Upper lobe of left lung (tissue), 6 donors: ENCODE measurements at regions not wholly inside any gene's neighbourhood (a gene's known extent, or its start where the extent isn't known, plus 50 kb on each side); places are given as distances from the start of the nearest gene placed in this dataset.

Experiments used
- ATAC-seq, 2 donors: fragments of 200-7000 bp; cut with Tn5 transposase; one replicate each; pipeline ENCODE4 v1.9.1; 2022; ENCODE audit warnings: mild to moderate bottlenecking in 2 of 2, moderate library complexity in 2 of 2; ENCODE audit not compliant: low FRiP score in 2 of 2
- DNase-seq, 2 donors: peaks; one replicate each; pipeline ENCODE4 v3.0.0-alpha.2; 2019 to 2020
- H3K27ac ChIP-seq, 4 donors: fragments of 200-600 bp; sonication (generic); one replicate each; pipeline ENCODE4 v1.5.1; 2016 to 2019
- H3K27me3 ChIP-seq, 4 donors: fragments of 200-600 bp; sonication (generic); one replicate each; pipeline ENCODE4 v1.5.1; 2017 to 2019
- H3K36me3 ChIP-seq, 4 donors: fragments of 200-600 bp; sonication (generic); one replicate each; pipeline ENCODE4 v1.5.1; 2016 to 2019
- H3K4me1 ChIP-seq, 4 donors: fragments of 200-600 bp; sonication (generic); one replicate each; pipeline ENCODE4 v1.5.1; 2018 to 2019
- H3K4me3 ChIP-seq, 4 donors: fragments of 200-600 bp; sonication (generic); one replicate each; pipeline ENCODE4 v1.5.1; 2017 to 2019; ENCODE audit warnings: mild to moderate bottlenecking in 2 of 4, moderate library complexity in 1 of 4
- H3K9me3 ChIP-seq, 4 donors: fragments of 200-600 bp; sonication (generic); one replicate each; pipeline ENCODE4 v1.5.1; 2018 to 2019
- EP300 ChIP-seq, 4 donors: sonication (generic); formaldehyde crosslinking; IDR thresholded peaks; one replicate each; pipeline ENCODE4 v1.5.1; 2017; ENCODE audit warnings: antibody characterized with exemption in 4 of 4, control low read depth in 2 of 4
- POLR2A ChIP-seq, 4 donors: fragments of 450-650 bp; IDR thresholded peaks; one replicate each; pipeline ENCODE4 v1.5.1; 2016 to 2017; ENCODE audit warnings: antibody characterized with exemption in 4 of 4, mild to moderate bottlenecking in 2 of 4
- POLR2AphosphoS5 ChIP-seq, 2 donors: sonication (generic); formaldehyde crosslinking; IDR thresholded peaks; one replicate each; pipeline ENCODE4 v1.5.1; 2017; ENCODE audit warnings: antibody characterized with exemption in 2 of 2
- WGBS, 2 donors: methylation state at CpG; one replicate each; pipeline ENCODE4 v1.1.5; 2017 to 2018; 5-methylcytosine and 5-hydroxymethylcytosine counted together
- TF ChIP-seq, protein P1 (sequence below), 6 experiments: fragments of 450-650 bp in 4 of 6; fragments of 200-600 bp in 2 of 6; sonication (generic) in 2 of 6; IDR thresholded peaks; one replicate each; pipeline ENCODE4 v1.5.1; 2016 to 2019; ENCODE audit warnings: antibody characterized with exemption in 6 of 6
- donor health status: DM: no; HTN: no; CAD: no; lungs with moderate emphysema.
- donor health status: DM: no; HTN: yes; CAD: no; lungs with severe emphysema.

DNA sequence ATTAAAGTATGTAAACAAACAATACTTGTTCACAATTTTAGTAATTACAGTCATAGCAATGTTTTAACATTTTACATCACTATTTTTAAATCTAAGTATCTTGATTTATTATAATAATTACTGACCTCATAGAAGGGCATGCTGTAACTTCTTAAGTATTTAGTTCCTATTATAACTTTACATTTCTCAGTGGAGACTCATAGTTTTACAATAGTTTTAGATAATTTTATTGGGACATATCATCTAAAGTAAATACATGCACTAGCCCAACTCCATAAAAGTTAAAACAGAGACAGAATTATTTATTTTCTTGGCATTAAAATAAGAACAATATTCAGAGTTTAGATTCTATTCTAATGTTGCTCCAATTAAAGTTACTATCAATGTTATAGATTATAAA lies 466.5 kb upstream of the BCHE start:
- no peaks in the 10 kb centered on the region for H3K9me3 ChIP-seq
- H3K27ac ChIP-seq: no peak overlapping the region
- TF ChIP-seq EP300 (IDR thresholded peaks at IDR 0.05): no peak
- TF ChIP-seq POLR2AphosphoS5 (IDR thresholded peaks at IDR 0.05): no peak
- ATAC-seq: no peak
- no peak for DNase-seq
- no peaks in the 10 kb centered on the region for H3K27me3 ChIP-seq
- no peaks in the 10 kb centered on the region for H3K36me3 ChIP-seq
- no peaks in the 10 kb centered on the region for H3K4me1 ChIP-seq
- H3K4me3 ChIP-seq: no peak overlapping the region

DNA sequence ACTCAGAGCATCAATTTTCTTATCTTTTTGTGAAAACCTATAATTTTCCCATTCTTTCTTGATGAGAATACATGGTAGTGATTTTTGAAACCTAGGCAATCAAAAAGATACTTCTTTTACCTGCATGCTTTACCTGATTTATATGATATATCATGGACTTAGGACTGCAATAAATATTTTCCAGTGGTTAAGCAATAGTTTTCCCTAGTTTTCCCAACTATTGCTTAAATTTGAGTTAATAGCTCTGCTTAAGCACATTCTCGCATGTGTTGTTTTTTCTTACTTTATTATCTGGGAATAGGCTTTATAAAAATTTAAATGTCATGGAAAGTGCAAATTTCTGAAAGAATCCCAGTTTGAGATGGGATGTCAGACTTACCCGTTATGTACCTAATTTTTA lies 465.1 kb upstream of the BCHE start:
- no peak for DNase-seq
- no peak for ATAC-seq
- Histone ChIP-seq H3K27me3 (no peaks in the 10 kb centered on the region), H3K27ac (no peak overlapping the region), H3K36me3 (no peaks in the 10 kb centered on the region), H3K9me3 (no peaks in the 10 kb centered on the region), H3K4me3 (no peak overlapping the region), H3K4me1 (no peaks in the 10 kb centered on the region)
- WGBS, 2 donors: 89 to 93% methylated on average over 2 of the region's 2 CpGs
- TF ChIP-seq POLR2A (IDR thresholded peaks at IDR 0.05) (no peak), POLR2AphosphoS5 (IDR thresholded peaks at IDR 0.05) (no peak), EP300 (IDR thresholded peaks at IDR 0.05) (no peak)
- TF ChIP-seq, protein P1, sequence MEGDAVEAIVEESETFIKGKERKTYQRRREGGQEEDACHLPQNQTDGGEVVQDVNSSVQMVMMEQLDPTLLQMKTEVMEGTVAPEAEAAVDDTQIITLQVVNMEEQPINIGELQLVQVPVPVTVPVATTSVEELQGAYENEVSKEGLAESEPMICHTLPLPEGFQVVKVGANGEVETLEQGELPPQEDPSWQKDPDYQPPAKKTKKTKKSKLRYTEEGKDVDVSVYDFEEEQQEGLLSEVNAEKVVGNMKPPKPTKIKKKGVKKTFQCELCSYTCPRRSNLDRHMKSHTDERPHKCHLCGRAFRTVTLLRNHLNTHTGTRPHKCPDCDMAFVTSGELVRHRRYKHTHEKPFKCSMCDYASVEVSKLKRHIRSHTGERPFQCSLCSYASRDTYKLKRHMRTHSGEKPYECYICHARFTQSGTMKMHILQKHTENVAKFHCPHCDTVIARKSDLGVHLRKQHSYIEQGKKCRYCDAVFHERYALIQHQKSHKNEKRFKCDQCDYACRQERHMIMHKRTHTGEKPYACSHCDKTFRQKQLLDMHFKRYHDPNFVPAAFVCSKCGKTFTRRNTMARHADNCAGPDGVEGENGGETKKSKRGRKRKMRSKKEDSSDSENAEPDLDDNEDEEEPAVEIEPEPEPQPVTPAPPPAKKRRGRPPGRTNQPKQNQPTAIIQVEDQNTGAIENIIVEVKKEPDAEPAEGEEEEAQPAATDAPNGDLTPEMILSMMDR (IDR thresholded peaks at IDR 0.05): no peak

DNA sequence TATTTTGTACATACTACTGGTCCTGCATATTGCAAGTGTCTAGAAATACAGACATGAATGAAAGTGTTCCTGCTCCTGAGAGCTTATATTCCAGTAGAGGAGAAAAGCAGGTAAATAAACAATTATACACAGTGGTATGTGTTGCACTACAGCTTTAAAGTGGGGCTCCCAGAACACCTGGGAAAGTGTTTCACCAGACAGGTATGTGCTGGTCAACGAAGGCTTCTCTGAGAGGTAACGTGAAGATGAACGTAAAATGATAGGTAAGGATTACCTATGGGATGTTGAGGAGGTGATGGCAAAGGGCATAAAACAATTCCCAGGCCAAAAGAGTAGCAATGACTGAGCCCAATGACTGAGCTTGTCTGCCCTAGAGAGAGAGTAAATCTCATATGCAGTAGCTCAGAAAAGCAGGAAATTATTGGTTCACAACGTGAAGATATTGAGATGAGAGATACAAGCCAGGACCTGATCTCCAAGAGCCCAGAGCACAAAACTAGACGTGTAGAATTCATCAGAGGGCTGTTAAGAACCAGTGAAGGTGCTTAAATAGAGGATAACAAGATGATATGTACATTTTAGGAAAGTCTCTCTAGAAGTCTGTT lies 459.1 kb upstream of the BCHE start:
- 66 to 67% methylated on average over 5 of the region's 5 CpGs for WGBS, 2 donors
- H3K4me3 ChIP-seq: no peak overlapping the region
- H3K27ac ChIP-seq: no peak overlapping the region
- ATAC-seq (no peak), DNase-seq (no peak)
- no peaks in the 10 kb centered on the region for H3K27me3 ChIP-seq
- H3K9me3 ChIP-seq: no peaks in the 10 kb centered on the region
- no peaks in the 10 kb centered on the region for H3K36me3 ChIP-seq
- H3K4me1 ChIP-seq: no peaks in the 10 kb centered on the region
- no peak for TF ChIP-seq POLR2A (IDR thresholded peaks at IDR 0.05)
- TF ChIP-seq EP300 (IDR thresholded peaks at IDR 0.05): no peak
- TF ChIP-seq POLR2AphosphoS5 (IDR thresholded peaks at IDR 0.05): no peak
- TF ChIP-seq, protein P1 (IDR thresholded peaks at IDR 0.05): no peak

DNA sequence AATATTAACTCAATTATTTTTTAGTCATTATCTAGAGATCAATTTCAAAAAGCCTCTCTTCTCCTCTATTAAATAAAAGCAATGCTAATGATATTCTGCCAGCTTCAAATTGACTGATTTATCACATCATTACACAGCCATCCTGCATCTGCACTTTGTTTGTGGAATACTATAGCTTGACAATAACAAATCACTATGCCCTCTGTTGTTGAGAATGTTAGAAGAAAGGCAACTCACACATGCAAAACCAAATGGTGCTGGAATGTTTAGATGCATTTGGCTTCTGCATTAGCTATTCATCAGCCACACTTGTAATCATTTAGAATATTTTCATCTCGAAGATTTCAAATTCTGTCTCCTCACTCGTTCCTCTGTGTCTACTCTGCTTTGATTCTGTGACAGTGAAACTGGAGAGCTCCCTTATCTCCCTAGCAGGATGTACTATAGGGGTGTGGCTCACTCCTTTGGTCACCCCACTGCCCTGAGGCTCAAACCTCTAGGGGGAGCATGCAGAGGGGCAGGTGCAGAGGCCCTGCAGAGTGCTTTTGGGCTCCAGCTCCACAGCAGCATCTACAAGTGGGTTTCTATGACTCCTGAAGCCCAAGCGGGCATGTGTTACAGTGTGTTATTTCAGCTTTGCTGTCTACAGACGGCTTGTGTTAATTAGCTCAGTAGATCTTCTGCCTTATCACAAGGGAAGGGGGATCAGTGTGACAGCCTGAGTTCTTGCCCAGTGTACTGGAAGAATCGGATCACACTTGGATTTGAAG lies 454.1 kb upstream of the BCHE start:
- WGBS, 2 donors: 56 to 72% methylated on average over 4 to 5 of the region's 5 CpGs
- TF ChIP-seq, protein P1 (IDR thresholded peaks at IDR 0.05): no peak
- no peak for TF ChIP-seq EP300 (IDR thresholded peaks at IDR 0.05)
- TF ChIP-seq POLR2AphosphoS5 (IDR thresholded peaks at IDR 0.05): no peak
- no peak for TF ChIP-seq POLR2A (IDR thresholded peaks at IDR 0.05)
- H3K4me1 ChIP-seq: no peaks in the 10 kb centered on the region
- no peaks in the 10 kb centered on the region for H3K9me3 ChIP-seq
- no peak overlapping the region for H3K27ac ChIP-seq
- DNase-seq (no peak), ATAC-seq (no peak)
- no peaks in the 10 kb centered on the region for H3K27me3 ChIP-seq
- H3K4me3 ChIP-seq: no peak overlapping the region
- H3K36me3 ChIP-seq: no peaks in the 10 kb centered on the region

DNA sequence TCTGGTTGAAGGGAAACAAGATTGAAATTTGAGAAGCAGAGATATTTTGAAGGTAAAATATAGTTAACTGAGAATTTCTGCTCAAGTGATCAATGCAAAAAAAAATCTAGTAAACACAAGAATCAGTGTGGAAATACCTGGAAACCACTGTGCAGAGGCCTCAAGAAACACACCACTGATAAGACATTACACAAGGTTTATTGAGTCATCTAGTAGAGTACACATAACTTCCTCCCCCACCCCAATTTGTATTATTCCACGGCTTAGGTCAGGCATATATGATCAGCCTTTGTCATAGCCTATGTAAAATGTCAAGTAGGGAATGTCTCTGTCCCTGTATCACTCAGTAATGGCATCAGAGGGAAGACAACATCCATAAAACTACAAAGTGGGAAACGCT lies 447.8 kb upstream of the BCHE start:
- Histone ChIP-seq H3K4me1 (no peaks in the 10 kb centered on the region), H3K27ac (no peak overlapping the region), H3K36me3 (no peaks in the 10 kb centered on the region), H3K4me3 (no peak overlapping the region), H3K27me3 (no peaks in the 10 kb centered on the region), H3K9me3 (no peaks in the 10 kb centered on the region)
- ATAC-seq (no peak), DNase-seq (no peak)
- TF ChIP-seq POLR2AphosphoS5 (IDR thresholded peaks at IDR 0.05) (no peak), POLR2A (IDR thresholded peaks at IDR 0.05) (no peak), EP300 (IDR thresholded peaks at IDR 0.05) (no peak)
- TF ChIP-seq, protein P1 (IDR thresholded peaks at IDR 0.05): no peak
- 66 to 76% methylated on average over 2 of the region's 2 CpGs for WGBS, 2 donors
